WTC11 (cell line): ENCODE measurements at regions not wholly inside any gene's neighbourhood (a gene's known extent, or its start where the extent isn't known, plus 50 kb on each side); places are given as distances from the start of the nearest gene placed in this dataset.

ENCODE experiments used
- CREM ChIP-seq: sonication (generic); formaldehyde crosslinking; IDR thresholded peaks from 2 replicates; pipeline ENCODE4 v1.8.1; 2022; ENCODE audit warnings: mild to moderate bottlenecking, missing genetic modification reagents, moderate library complexity
- ETV6 ChIP-seq: sonication (generic); formaldehyde crosslinking; IDR thresholded peaks from 2 replicates; pipeline ENCODE4 v1.8.1; 2022; ENCODE audit warnings: mild to moderate bottlenecking, missing genetic modification reagents
- JUN ChIP-seq: sonication (generic); formaldehyde crosslinking; IDR thresholded peaks from 2 replicates; pipeline ENCODE4 v1.8.0; 2023; ENCODE audit warnings: mild to moderate bottlenecking, missing genetic modification reagents
- NR3C1 ChIP-seq: sonication (generic); formaldehyde crosslinking; conservative IDR thresholded peaks from 2 replicates; pipeline ENCODE4 v1.8.1; 2023; ENCODE audit warnings: low read depth, mild to moderate bottlenecking, missing genetic modification reagents
- TF ChIP-seq, protein P1 (sequence below): fragments of 200-600 bp; IDR thresholded peaks from 2 replicates; pipeline ENCODE4 v1.8.0; 2022; ENCODE audit warnings: antibody characterized with exemption
- TF ChIP-seq, protein P2 (sequence below): sonication (generic); formaldehyde crosslinking; conservative IDR thresholded peaks from 2 replicates; pipeline ENCODE4 v1.8.1; 2023; ENCODE audit warnings: mild to moderate bottlenecking, low read depth, missing genetic modification reagents, moderate library complexity
- TF ChIP-seq, protein P3 (sequence below): sonication (generic); formaldehyde crosslinking; conservative IDR thresholded peaks from 2 replicates; pipeline ENCODE4 v1.8.1; 2022; ENCODE audit warnings: mild to moderate bottlenecking, missing genetic modification reagents
- TF ChIP-seq, protein P4 (sequence below): sonication (generic); formaldehyde crosslinking; IDR thresholded peaks from 2 replicates; pipeline ENCODE4 v1.8.0; 2022; ENCODE audit warnings: mild to moderate bottlenecking, missing genetic modification reagents
- TF ChIP-seq, protein P5 (sequence below): sonication (generic); formaldehyde crosslinking; IDR thresholded peaks from 2 replicates; pipeline ENCODE4 v1.8.0; 2022; ENCODE audit warnings: missing genetic modification reagents

DNA sequence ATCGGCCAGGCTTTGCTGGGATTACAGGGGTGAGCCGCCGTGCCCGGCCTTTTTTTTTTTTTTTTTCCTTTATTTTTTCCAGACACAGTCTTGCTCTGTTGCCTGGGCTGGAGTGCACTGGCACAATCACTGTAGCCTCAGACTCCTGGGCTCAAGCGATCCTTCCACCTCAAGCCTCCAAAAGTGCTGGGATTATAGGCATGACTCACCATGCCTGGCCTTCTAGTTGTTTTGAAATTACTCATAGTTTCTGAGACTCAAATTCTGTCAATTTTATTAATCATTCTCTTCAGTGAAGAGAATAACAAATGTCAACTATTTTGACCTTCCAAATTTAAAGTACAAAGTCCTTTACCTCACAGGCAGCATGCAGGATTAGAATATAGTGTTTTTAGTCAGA lies 374.5 kb downstream of the PLA2G4A start:
- no peak for TF ChIP-seq ETV6
- TF ChIP-seq, protein P1, sequence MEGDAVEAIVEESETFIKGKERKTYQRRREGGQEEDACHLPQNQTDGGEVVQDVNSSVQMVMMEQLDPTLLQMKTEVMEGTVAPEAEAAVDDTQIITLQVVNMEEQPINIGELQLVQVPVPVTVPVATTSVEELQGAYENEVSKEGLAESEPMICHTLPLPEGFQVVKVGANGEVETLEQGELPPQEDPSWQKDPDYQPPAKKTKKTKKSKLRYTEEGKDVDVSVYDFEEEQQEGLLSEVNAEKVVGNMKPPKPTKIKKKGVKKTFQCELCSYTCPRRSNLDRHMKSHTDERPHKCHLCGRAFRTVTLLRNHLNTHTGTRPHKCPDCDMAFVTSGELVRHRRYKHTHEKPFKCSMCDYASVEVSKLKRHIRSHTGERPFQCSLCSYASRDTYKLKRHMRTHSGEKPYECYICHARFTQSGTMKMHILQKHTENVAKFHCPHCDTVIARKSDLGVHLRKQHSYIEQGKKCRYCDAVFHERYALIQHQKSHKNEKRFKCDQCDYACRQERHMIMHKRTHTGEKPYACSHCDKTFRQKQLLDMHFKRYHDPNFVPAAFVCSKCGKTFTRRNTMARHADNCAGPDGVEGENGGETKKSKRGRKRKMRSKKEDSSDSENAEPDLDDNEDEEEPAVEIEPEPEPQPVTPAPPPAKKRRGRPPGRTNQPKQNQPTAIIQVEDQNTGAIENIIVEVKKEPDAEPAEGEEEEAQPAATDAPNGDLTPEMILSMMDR, result no peak
- TF ChIP-seq NR3C1 (CRISPR knock-in tag), result no peak
- TF ChIP-seq JUN, result no peak
- TF ChIP-seq, protein P2, sequence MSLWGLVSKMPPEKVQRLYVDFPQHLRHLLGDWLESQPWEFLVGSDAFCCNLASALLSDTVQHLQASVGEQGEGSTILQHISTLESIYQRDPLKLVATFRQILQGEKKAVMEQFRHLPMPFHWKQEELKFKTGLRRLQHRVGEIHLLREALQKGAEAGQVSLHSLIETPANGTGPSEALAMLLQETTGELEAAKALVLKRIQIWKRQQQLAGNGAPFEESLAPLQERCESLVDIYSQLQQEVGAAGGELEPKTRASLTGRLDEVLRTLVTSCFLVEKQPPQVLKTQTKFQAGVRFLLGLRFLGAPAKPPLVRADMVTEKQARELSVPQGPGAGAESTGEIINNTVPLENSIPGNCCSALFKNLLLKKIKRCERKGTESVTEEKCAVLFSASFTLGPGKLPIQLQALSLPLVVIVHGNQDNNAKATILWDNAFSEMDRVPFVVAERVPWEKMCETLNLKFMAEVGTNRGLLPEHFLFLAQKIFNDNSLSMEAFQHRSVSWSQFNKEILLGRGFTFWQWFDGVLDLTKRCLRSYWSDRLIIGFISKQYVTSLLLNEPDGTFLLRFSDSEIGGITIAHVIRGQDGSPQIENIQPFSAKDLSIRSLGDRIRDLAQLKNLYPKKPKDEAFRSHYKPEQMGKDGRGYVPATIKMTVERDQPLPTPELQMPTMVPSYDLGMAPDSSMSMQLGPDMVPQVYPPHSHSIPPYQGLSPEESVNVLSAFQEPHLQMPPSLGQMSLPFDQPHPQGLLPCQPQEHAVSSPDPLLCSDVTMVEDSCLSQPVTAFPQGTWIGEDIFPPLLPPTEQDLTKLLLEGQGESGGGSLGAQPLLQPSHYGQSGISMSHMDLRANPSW (CRISPR knock-in tag), result no peak
- no peak for TF ChIP-seq CREM (CRISPR knock-in tag)
- TF ChIP-seq, protein P3, sequence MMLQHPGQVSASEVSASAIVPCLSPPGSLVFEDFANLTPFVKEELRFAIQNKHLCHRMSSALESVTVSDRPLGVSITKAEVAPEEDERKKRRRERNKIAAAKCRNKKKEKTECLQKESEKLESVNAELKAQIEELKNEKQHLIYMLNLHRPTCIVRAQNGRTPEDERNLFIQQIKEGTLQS (CRISPR knock-in tag), result no peak
- TF ChIP-seq, protein P4, sequence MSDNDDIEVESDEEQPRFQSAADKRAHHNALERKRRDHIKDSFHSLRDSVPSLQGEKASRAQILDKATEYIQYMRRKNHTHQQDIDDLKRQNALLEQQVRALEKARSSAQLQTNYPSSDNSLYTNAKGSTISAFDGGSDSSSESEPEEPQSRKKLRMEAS (CRISPR knock-in tag), result no peak
- TF ChIP-seq, protein P5, sequence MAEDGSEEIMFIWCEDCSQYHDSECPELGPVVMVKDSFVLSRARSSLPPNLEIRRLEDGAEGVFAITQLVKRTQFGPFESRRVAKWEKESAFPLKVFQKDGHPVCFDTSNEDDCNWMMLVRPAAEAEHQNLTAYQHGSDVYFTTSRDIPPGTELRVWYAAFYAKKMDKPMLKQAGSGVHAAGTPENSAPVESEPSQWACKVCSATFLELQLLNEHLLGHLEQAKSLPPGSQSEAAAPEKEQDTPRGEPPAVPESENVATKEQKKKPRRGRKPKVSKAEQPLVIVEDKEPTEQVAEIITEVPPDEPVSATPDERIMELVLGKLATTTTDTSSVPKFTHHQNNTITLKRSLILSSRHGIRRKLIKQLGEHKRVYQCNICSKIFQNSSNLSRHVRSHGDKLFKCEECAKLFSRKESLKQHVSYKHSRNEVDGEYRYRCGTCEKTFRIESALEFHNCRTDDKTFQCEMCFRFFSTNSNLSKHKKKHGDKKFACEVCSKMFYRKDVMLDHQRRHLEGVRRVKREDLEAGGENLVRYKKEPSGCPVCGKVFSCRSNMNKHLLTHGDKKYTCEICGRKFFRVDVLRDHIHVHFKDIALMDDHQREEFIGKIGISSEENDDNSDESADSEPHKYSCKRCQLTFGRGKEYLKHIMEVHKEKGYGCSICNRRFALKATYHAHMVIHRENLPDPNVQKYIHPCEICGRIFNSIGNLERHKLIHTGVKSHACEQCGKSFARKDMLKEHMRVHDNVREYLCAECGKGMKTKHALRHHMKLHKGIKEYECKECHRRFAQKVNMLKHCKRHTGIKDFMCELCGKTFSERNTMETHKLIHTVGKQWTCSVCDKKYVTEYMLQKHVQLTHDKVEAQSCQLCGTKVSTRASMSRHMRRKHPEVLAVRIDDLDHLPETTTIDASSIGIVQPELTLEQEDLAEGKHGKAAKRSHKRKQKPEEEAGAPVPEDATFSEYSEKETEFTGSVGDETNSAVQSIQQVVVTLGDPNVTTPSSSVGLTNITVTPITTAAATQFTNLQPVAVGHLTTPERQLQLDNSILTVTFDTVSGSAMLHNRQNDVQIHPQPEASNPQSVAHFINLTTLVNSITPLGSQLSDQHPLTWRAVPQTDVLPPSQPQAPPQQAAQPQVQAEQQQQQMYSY (CRISPR knock-in tag), result no peak
